GM19452 (cell line): ENCODE measurements at regions not wholly inside any gene's neighbourhood (a gene's known extent, or its start where the extent isn't known, plus 50 kb on each side); places are given as distances from the start of the nearest gene placed in this dataset.
"Not testable (repeated sequence)": the region's sequence is repeated elsewhere in the genome, so short reads cannot be mapped to it uniquely, and the experiment has no call there.

Experiments used
- ATAC-seq: cut with Tn5 transposase; IDR thresholded peaks from one replicate; pipeline ENCODE4 v1.9.1; 2021; ENCODE audit not compliant: unreplicated experiment

- ATAC-seq: no peak
Observed at GRCh38 chr4:148962539-148963290, 520.5 kb upstream of the NR3C2 start.

GRCh38 chr4:148961526-148961925 is 519.3 kb upstream of the NR3C2 start:
- ATAC-seq: no peak

GRCh38 chr4:148958317-148958716 is 516.1 kb upstream of the NR3C2 start:
- no peak for ATAC-seq

GRCh38 chr4:148955564-148956297 is 513.5 kb upstream of the NR3C2 start:
- no peak for ATAC-seq

GRCh38 chr4:148954011-148954749 is 512.0 kb upstream of the NR3C2 start:
- no peak for ATAC-seq

GRCh38 chr4:148951346-148951745 is 509.1 kb upstream of the NR3C2 start:
- ATAC-seq: no peak

GRCh38 chr4:148946271-148946670 is 504.1 kb upstream of the NR3C2 start:
- no peak for ATAC-seq

GRCh38 chr4:148944839-148945219 is 502.6 kb upstream of the NR3C2 start:
- ATAC-seq: no peak

GRCh38 chr4:148944136-148944838 is 502.1 kb upstream of the NR3C2 start:
- no peak for ATAC-seq

- ATAC-seq: no peak
Observed at GRCh38 chr4:148934926-148935578, 492.8 kb upstream of the NR3C2 start.

GRCh38 chr4:148926276-148927260 is 484.4 kb upstream of the NR3C2 start:
- no peak for ATAC-seq

GRCh38 chr4:148923881-148924280 is 481.7 kb upstream of the NR3C2 start:
- no peak for ATAC-seq

- ATAC-seq: no peak
Observed at GRCh38 chr4:148922497-148922896, 480.3 kb upstream of the NR3C2 start.

GRCh38 chr4:148914734-148915133 is 472.5 kb upstream of the NR3C2 start:
- ATAC-seq: no peak

- no peak for ATAC-seq
Observed at GRCh38 chr4:148914301-148914700, 472.1 kb upstream of the NR3C2 start.

GRCh38 chr4:148903388-148903787 is 461.2 kb upstream of the NR3C2 start:
- ATAC-seq: no peak

- no peak for ATAC-seq
Observed at GRCh38 chr4:148901075-148901705, 459.0 kb upstream of the NR3C2 start.

- ATAC-seq: not testable (repeated sequence)
Observed at GRCh38 chr4:148898139-148898538, 455.9 kb upstream of the NR3C2 start.

GRCh38 chr4:148893095-148893494 is 450.9 kb upstream of the NR3C2 start:
- no peak for ATAC-seq
